Right hindlimb (tissue), 1 donor: ENCODE measurements at regions not wholly inside any gene's neighbourhood (a gene's known extent, or its start where the extent isn't known, plus 50 kb on each side); places are given as distances from the start of the nearest gene placed in this dataset.
"Not testable (repeated sequence)": the region's sequence is repeated elsewhere in the genome, so short reads cannot be mapped to it uniquely, and the experiment has no call there.

ENCODE experiments used
- DNase-seq: peaks from one replicate; pipeline ENCODE4 v3.0.0-alpha.2; 2018

DNA sequence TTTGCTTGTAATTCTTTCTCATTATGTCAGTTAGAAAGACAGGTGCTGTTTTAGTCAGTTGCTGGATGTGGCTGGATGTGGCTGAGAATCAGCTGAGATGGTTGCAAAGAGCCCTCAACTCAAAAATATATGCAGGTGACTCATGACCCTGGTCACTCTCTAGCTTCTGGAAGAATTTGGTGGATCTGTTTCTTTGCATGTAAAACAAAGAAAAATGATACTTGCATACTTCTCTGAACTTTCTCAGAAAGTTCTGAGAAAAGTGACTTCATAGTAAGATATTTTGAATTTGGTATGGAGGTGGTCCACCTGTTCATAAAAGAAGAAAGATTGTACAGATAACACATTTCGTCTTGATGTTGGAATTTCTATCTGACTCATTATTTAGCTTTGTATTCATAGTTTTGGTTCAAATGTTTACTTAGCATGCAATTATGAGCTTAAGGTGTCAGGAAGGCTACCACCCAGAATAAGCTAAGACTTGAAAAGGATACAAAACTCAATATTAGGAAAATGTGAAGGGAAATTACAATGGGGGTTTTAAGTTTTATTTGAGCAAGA is 163.2 kb upstream of the OLIG3 start:
- no peak for DNase-seq

DNA sequence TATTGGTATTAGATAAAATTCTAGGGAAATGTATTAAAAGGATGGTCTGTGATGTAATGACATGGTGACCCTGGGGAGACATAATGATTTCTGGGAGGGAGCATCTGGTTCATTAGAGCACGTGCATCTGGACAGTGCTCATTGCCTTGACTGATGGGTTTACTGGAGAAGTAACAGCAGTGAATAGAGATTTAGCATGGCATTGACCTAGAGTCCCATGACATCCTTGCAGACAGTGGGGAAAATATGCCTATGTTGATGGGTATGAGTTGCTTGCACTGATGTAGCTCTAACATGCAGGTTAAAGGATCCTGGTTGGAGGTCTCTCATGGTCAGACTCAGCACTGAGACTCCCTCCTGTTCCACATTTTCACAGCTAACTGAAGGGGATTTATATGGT is 164.1 kb upstream of the OLIG3 start:
- DNase-seq, result no peak

DNA sequence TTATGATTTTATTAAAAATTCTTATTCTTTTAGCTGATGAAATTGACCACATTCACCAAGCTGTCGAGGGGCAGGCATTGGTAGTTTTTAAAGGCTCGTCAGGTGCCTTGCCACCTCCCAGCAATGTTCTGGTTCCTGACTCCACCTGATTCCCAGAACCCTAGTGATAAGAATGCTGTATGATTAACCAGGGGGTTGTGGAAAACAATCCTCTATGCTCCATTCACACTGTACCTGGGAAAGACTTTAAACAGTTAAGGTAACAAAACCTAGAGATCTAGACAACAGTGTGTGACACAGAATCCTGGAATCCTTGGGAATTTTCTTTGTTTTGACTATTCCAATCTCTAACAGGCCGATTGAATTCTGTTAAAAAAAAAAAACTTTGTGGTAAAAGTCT is 165.7 kb upstream of the OLIG3 start:
- DNase-seq, result no peak

DNA sequence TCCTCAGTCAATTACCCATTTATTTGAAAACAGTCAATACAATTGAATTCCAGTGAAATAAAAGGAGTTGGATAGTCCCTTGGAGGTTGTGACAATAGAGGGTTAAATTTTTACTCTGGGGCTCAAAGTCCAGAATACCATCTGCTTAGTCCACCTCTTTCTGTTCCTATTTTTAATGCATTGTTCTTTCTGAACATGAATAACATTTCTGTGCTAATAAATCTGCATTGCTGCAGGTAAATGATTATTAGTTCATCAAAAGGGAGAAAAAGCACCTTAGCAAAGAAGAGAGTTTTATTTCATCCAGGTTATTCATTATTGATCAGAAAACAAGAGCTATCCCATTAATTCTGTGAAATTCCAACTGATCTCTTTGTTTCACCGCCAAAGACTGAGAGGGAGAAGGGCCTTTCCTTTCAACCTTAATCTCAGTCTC is 166.1 kb upstream of the OLIG3 start:
- DNase-seq, result no peak

DNA sequence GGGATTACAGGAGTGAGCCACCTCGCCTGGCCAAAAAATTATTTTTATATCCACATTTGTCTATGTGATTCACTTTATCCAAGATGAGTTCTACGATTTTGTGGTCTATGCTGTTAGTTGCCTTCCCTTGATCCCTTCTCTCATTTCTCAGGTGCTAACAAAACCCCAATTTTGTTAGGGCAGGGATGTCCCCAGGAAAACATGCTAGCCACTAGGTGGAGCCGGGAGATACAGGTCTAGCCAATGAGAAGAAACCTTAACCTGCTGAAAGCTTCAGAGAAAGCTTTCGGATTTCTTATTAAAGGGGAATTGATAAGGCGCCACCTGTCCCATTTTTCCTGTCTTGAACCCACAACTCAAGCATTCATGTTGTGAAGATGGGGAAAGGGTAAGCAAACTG is 167.4 kb upstream of the OLIG3 start:
- DNase-seq, result no peak

DNA sequence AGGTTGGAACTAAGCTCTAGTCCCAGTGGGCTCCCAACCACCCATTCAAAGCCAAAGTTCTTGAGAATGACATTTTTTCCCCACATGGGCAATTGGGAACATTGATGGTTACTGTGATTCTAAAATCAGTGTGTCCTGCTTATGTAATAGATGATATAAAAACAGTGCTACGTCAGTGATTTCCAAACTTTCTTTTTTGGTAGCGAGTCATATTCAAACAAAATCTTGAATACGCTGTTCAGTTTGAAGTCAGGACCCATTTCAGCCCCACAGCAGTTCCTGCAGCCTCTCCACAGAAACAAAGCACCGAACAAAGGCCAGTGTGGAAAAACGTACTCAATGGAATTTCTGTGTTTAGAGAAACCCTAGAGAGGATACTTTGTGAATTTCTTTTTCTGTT is 170.0 kb upstream of the OLIG3 start:
- no peak for DNase-seq

DNA sequence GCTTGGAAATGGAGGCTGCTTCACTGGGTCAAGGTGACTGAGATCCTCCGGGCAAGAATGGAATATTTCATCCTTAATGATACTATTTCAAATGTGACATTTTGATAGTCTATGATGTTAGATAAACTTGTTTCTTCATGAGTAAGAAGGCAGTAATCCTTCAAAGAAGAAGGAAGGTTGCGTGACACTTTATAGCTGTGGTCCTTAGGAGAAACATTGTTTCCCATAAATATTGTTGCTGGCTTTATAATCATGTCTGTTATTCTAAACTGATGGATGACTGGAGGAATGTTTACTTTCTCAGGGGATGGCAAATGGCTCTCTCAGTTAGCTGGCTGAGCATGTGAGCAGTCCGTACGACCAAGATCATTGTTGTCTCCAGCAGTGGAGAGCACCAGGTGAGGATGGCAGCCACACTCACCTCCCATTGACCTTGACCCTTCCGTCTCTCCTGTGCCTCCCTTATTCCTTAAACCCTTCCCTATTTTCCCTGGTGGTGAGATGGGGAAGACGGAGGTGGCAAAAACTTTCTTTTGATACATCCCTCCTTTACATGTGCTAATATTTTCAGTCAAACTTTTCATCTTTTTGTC is 171.2 kb upstream of the OLIG3 start:
- no peak for DNase-seq

DNA sequence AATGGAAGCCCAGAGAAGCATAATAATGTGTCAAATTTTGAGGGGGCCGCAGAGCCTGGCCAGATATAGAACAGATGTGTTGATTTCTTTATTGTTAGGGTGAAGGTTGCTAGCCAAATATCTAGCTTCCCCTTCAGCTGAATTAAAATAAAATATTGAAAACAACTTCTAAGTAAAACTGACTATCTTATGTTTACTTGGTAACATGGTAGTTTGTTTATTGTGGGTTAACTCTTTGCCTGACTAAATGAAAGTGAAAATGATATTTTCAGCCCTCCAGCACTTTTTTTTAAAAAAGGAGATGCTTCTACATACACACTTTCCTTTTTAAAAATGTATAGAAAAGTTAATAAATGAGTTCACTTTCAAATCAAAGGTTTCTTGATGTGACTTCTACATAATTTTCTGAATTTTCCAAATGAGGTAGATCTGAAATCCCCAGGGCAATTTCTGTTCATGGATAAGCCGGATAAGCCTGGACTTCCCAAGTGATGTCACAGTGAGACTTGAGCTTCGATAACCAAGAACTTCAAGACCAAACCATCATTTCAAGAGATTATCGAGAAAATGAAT is 172.1 kb upstream of the OLIG3 start:
- DNase-seq, result no peak

DNA sequence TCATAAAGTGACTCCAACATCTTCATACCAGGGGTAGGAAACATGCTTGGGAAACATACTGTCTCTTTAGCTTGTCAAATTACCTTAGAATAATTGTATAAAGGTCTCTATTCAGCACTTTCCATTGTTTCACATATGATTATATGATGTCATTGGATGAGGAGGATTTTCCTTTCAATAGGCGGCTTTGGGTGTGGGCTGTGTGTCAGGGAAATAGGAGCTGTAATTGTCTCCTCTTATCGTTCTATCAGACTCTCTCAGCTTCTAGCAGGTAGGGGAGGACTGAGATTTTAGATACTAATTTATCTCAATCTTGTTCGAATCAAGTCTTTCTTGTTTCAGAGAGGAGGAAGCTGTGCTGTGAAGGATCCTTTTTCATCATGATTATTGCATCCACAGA is 179.4 kb upstream of the OLIG3 start:
- no peak for DNase-seq

DNA sequence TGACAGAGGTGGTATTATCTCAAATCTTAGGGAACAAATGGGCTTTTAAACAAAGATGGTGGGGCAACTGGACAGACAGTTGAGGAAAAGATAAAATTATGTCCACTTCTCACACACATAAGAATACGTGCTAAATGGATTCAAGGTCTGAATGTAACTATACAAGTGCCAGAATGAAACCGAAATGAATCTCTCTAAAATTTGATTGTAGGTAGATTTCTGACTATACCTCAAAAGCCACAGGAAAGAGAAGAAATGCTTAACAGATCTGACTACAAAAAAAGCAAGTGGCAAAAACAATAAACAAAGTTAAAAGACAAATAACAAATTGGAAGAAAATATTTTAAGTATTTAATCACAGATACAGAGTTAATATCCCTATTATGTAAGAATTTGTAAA is 182.7 kb upstream of the OLIG3 start:
- DNase-seq, result no peak

DNA sequence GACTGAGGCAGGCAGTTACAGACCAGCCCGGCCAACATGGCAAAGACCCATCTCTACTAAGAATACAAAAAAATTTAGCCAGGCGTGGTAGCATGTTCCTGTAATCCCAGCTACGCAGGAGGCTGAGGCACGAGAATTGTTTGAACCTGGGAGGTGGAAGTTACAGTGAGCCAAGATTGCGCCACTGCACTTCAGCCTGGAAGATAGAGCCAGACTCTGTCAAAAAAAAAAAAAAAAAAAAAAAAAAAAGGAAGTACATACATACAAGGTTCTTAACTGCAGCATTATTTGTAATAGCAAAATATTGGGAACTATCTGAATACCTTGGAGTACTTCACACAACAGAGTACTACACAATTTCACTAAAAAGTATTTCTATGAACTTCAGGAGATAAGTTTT is 183.5 kb upstream of the OLIG3 start:
- no peak for DNase-seq

DNA sequence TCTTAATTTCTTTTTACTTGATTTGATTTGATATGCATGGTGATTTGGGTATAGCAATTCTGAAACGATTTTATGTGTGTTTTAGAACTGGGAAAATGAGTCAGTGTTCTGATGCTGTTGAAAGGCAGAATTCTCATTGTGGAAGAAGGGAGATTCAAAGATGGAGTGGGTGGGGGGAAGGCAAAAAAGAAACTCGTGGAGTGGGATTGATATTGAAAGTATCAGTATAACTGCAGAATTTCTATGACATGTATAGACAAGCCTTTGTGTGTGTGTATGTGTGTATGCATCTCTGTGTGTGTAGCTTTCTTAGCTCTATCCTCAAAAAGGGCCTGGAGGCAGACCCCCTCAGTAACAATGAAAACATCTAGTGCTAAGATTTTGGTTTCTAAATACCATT is 184.3 kb upstream of the OLIG3 start:
- DNase-seq, result no peak

DNA sequence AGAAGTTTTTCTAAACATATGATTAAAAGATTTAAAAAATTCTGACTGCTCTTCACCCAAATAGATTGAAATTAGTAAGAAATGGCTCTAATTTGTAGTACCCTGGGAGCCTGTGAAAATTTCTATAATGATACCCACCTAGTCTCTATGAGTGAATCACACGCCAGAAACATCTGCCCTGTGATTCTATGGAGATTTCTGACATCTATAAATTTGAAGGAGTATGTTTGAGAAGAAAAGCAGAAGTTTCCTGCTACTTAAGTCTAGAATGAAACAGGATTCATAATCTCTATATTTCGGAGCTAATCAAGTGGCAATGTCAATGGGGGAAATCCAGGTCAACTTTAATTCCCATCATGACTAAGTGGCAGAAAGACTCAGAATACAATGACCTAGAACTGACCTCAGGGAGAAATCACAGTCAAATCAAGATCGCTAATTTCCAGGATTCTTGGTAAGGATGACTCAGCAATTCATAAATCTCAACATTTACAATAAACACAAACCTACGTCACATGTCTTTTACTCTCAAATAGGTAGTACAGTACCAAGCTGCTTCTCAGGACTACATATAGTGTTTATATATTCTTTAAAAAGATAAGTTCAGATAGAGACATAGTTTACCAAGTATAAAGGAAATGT is 186.2 kb upstream of the TNFAIP3 start:
- no peak for DNase-seq

DNA sequence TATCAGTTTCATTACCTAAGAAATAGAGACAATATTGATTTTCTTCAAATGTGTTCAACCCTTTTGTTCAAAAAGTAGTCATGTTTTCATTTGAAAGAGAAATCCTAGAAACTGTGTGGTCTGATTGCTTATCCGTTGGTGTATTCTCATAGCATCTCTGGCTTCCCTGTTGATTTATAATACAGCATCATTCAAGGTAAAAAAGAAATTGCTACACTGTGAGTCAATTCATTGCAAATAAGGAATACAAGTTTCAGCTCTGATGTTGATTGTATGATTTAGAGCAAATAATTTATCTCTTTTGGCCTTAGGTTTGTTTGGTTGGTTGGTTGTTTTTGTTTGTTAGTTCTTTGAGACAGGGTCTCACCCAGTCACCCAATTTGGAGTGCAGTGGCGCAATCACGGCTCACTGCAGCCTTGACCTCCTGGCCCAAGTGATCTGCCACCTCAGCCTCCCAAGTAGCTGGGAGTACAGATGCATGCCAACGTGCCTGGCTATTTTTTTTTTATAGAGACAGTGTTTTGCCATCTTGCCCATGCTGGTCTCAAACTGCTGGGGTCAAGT is 185.5 kb upstream of the TNFAIP3 start:
- DNase-seq, result no peak

DNA sequence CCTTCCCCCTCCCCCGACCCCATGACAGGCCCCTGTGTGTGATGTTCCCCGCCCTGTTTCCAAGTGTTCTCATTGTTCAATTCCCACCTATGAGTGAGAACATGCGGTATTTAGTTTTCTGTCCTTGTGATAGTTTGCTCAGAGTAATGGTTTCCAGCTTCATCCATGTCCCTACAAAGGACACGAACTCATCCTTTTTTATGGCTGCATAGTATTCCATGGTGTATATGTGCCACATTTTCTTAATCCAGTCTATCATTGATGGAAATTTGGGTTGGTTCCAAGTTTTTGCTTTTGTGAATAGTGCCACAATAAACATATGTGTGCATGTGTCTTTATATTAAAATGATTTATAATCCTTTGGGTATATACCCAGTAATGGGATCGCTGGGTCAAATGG is 184.4 kb upstream of the TNFAIP3 start:
- not testable (repeated sequence) for DNase-seq

DNA sequence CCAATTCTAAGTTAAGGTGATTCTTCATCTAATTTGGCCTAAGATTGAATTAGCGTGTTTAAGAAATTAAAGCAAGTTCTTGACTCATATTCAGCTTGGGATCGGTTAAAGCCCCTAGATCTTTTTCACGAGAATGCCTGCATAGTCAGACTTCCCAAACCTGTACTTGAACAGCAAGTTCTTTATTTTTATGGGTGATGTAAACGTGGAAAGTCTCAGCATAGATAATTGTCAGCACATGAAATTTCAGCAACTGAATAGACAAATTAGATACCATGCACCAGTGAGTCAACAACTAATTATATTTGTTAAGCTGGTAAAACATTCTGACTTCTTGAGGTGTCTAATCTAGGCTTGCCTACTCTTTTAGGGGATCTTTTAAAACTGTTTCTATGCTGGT is 183.1 kb upstream of the TNFAIP3 start:
- no peak for DNase-seq

DNA sequence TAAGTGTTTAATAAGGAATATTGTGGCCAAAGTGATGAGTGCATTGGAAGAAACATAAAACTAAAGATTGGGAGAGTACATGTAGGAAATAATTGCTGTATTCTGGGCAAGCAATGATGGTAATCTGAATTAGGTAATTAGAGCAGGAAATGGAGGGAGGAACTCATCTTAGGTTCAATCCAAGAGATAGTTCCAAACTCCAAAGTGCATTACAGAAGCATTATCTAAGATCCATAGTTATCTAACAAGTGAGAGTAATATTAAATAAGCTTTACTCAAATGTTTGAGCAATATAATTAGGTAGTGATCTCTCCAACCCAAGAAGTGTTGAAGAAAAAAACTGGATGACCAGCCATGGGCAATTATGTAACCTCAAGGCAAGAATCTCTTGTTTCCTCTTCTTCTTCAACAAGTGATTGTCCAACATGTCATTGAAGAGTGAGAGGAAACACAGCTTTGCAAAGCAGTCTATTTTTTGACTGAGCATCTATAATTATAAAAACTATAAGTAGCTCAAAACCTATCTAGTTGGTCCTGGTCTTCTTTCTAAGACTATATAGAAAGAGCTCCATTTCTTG is 181.2 kb upstream of the TNFAIP3 start:
- DNase-seq, result no peak

DNA sequence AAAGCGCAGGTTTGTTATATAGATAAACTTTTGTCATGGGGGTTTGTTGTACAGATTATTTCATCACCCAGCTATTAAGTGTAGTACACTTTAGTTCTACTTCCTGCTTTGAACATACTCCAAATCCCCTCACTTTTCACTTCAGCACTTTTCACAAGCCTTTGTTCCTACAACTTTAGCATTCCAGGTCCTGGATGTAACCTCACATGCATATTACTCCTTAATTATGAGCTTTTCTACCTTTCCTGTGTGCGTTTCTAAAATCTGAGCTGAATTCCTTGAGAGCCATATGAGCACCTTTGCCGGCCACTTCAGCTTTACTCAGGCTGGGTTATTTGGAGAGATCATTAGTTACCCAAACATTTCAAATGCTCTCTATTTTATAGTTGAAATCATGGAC is 179.2 kb upstream of the TNFAIP3 start:
- DNase-seq, result no peak

DNA sequence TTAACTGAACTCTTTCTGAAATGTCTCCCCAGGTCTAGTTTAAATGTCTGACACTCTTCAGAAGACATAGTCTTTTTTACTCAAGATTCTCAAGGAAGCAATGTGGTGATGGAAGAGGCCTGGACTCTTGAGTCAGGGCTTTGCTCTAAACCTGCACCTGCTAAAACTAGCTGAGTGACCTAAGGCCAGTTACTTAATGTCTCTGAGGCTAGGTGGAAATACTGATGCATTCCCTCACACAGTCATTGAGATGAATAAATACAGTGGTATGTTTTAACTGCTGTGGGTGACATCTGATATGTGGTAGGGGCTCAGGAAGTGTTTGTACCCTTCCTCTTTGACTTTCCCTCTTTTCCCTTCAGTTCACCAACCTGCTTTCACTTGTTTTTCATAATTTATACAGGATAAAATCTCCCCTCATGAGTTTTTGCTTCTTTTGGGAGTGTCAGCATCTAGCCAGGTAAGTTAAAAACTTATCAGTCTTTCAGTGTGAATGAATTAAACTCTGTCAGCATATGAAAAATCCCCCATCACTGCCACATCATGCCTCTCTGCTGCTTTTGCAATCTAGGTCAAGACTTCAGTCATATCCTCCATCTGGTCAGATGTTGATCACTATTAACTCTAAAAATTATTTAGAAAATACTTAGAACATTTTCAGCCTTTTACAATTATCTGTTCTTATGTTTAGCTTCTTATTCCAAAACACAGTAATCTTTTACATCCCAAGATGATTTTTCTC is 178.7 kb upstream of the TNFAIP3 start:
- no peak for DNase-seq

DNA sequence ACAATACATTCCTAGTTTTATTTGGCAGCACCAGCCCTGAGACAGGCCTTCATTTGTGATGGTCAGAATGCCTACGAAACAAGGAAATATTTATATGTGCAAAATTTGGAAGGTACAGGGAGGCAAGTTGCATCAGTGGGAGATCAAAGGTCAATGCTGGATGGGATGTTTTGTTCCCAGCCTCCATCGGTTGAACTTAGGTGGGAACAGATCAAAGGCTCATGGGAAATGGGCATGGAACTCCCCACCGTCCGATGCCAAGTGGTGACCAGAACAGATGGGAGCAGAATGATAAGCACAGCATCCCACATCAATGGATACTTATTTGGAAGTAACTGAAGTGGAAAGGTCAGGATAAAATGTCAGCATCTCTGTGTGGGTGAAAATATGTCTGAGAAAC is 177.7 kb upstream of the TNFAIP3 start:
- DNase-seq, result no peak

DNA sequence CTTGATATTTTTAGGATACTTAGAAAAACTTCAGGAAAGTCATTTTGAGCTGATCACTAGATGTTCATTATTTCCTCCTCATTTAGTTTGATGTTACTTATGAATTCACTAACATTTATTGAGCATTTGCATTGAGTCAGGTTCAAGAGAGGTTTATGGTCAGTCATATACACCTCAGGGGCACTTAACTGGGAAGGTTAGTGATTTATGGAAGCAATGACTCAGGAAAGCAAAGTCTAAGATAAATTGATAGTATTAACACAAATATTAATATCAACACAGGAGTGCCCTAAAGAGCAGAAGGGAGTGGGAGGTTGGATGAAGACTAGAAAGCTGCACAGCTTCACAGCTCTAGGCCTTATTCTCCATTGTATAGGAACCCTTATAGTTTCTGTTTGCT is 177.0 kb upstream of the TNFAIP3 start:
- no peak for DNase-seq

DNA sequence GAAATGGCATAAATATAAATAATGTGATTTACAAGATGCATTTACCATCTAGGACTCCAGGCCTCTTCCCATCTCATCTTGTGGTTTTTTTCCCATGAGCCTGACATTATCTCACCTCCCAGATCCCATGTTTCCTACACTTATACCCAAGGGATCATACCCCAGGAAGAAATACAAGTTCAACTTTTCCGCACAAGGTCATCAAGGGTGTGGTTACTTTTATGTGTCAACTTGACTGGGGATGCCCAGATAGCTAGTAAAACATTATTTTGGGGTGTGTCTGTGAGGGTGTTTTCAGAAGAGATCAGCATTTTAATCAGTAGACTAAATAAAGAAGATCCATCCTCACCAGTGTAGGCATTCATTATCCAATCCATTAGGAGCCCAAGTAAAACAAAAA is 176.3 kb upstream of the TNFAIP3 start:
- no peak for DNase-seq

DNA sequence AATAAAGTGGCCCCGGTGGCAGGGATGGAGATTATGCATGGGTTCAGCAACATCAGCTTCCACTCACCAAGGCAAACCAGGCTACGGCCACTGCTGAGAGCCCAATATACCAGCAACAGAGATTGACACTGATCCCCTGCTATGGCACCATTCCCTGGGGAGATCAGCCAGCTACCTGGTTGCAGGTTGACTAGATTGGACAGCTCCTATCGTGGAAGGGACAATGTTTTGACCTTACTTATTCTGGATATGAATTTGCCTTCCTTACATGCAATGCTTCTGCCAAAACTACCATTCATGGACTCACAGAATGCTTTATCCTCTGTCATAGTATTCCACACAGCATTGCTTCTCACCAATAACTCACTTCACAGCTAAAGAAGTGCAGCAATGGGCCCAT is 174.8 kb upstream of the TNFAIP3 start:
- no peak for DNase-seq
